Activated B cell treated with CpG ODN at 0.5 μM for 24 hours (primary cell): ENCODE measurements at regions not wholly inside any gene's neighbourhood (a gene's known extent, or its start where the extent isn't known, plus 50 kb on each side); places are given as distances from the start of the nearest gene placed in this dataset.

Experiments used
- ATAC-seq: fragments of 200-7000 bp; cut with Tn5 transposase; one replicate; pipeline ENCODE4 v1.10.0; 2021; ENCODE audit warnings: low read depth, mild to moderate bottlenecking, moderate library complexity
- CTCF ChIA-PET: fragments of 350-600 bp; sonication (Branson Sonifier 250); formaldehyde crosslinking; loops from one replicate; lab custom pipeline; 2021; ENCODE audit warnings: antibody characterized with exemption; lab: Charles Lee
- POLR2A ChIA-PET: fragments of 350-600 bp; sonication (Branson Sonifier 250); formaldehyde crosslinking; loops from one replicate; lab custom pipeline; 2021; ENCODE audit warnings: antibody characterized with exemption; lab: Charles Lee
- DNase-seq: peaks from one replicate; pipeline ENCODE4 v3.0.0; 2022
- H3K27ac Mint-ChIP-seq: one replicate; pipeline ENCODE4 v1.8.0; 2020; ENCODE audit warnings: mixed read lengths
- H3K27me3 Mint-ChIP-seq: one replicate; pipeline ENCODE4 v1.8.0; 2021; ENCODE audit warnings: mixed read lengths
- H3K36me3 Mint-ChIP-seq: one replicate; pipeline ENCODE4 v1.8.0; 2021; ENCODE audit warnings: low read depth, mixed read lengths
- H3K4me1 Mint-ChIP-seq: one replicate; pipeline ENCODE4 v1.8.0; 2021; ENCODE audit warnings: mixed read lengths
- H3K4me3 Mint-ChIP-seq: one replicate; pipeline ENCODE4 v1.8.0; 2020; ENCODE audit warnings: mild to moderate bottlenecking, mixed read lengths
- H3K9me3 Mint-ChIP-seq: one replicate; pipeline ENCODE4 v1.8.0; 2020; ENCODE audit warnings: mixed read lengths
- intact Hi-C: fragments of 100-400 bp; cut with micrococcal nuclease; formaldehyde crosslinking; loops from one replicate; pipeline ENCODE4 v1.15.1; 2024
- TF ChIP-seq, protein P1 (sequence below): fragments of 200-600 bp; IDR thresholded peaks from one replicate; pipeline ENCODE4 v1.8.0; 2022; ENCODE audit warnings: antibody characterized with exemption, mild to moderate bottlenecking

DNA sequence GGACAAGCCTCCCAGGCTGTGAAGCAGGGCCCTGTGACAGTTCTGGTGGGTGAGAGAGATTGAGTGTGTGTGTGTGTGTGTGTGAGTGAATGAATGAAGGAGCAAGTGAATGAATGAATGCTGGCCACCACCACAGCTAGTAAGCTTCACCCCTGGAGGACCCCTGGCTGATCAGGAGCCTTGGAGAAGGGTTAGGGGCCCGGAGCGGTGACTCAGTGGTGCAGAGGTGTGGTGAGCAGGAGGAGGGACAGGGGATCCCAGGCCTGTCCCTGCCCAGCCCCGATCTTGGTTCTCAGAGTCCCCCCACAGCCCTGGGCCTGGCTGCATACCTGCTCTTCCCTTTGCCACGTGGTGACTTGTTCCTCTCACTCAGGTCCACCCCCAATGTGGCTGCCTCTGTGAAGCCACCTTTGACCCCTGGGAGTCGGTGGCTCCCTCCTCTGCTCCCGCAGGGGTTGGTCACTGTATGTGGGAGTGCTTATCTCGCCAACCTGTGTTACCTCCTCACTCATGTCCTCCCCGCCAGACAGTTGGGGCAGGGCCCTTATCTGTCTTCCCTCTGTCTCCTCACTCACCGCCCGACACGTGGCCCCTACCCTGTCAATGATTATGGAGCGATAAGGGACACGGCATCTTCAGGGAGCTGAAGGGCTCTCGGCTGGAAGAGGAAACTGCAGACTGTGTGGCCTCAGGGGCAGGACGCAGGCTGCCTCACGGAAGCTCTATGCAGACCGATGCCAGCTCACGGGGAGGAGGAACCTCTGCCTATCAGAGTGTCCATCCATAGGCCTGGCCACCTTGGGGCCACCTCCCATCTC lies 99.9 kb upstream of the PITX1 start:
- Mint-ChIP-seq H3K9me3 (no peaks in the 10 kb centered on the region), H3K4me1 (no peaks in the 10 kb centered on the region), H3K27me3 (peaks cover 14% of the 10 kb centered on the region), H3K36me3 (no peaks in the 10 kb centered on the region), H3K4me3 (no peak overlapping the region), H3K27ac (no peak overlapping the region)
- ATAC-seq (no peak), DNase-seq (no peak)
- CTCF ChIA-PET: no interaction called here
- intact Hi-C loops: no loop called here
- TF ChIP-seq, protein P1, sequence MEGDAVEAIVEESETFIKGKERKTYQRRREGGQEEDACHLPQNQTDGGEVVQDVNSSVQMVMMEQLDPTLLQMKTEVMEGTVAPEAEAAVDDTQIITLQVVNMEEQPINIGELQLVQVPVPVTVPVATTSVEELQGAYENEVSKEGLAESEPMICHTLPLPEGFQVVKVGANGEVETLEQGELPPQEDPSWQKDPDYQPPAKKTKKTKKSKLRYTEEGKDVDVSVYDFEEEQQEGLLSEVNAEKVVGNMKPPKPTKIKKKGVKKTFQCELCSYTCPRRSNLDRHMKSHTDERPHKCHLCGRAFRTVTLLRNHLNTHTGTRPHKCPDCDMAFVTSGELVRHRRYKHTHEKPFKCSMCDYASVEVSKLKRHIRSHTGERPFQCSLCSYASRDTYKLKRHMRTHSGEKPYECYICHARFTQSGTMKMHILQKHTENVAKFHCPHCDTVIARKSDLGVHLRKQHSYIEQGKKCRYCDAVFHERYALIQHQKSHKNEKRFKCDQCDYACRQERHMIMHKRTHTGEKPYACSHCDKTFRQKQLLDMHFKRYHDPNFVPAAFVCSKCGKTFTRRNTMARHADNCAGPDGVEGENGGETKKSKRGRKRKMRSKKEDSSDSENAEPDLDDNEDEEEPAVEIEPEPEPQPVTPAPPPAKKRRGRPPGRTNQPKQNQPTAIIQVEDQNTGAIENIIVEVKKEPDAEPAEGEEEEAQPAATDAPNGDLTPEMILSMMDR: no peak
- POLR2A ChIA-PET: no interaction called here

- no peak overlapping the region for H3K4me3 Mint-ChIP-seq
- ATAC-seq (no peak), DNase-seq (no peak)
- H3K9me3 Mint-ChIP-seq: no peaks in the 10 kb centered on the region
- POLR2A ChIA-PET: no interaction called here
- intact Hi-C loops: no loop called here
- TF ChIP-seq, protein P1: no peak
- CTCF ChIA-PET: no interaction called here
- no peaks in the 10 kb centered on the region for H3K36me3 Mint-ChIP-seq
- no peaks in the 10 kb centered on the region for H3K4me1 Mint-ChIP-seq
- H3K27ac Mint-ChIP-seq: no peak overlapping the region
- H3K27me3 Mint-ChIP-seq: peaks cover 13% of the 10 kb centered on the region
Measured at GRCh38 chr5:135133181-135133580, 99.2 kb upstream of the PITX1 start.

DNA sequence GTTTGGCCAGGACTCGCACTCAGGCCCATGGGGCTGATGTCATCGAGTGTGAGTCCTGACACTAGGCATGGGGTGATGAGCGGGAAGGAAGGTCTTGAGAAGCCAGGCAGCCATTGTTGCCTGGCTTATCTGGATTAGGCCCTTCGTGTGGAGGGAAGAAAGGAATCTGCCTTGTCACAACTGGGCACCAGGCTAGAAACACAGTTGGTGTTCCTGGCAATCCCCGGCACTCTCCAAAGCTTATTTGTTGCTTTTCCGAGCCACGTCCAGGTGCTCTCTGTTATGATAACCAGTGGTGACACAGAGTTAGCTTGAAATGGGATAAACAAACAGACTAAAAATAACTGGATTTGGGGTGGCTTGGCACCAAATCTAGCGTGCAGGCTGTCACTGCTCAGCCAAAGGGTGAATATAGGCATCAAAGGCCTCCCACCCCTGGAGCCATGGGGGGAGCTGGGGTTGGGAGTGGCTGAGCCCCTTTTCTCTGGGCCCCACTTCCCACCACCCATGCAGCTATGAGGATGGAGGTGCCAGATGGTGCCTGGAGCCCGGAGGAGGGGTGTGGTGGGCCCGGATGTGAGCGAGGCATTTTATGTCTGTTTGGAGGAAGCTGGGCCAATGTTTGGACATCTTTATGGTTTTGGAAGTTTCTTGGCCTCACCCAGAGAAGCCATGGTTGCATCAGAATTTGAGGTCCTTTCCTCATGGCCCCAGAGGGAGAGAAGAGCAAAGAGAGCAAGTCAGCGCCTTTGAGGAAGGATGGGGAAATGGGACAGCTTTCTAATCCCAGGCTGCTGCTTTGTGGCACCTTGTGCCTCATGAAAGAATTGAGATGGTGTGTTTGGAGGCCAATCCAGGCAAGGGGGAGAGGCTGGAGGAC lies 98.0 kb upstream of the PITX1 start:
- intact Hi-C loops: no loop called here
- CTCF ChIA-PET: no interaction called here
- TF ChIP-seq, protein P1: no peak
- POLR2A ChIA-PET: no interaction called here
- ATAC-seq (no peak), DNase-seq (no peak)
- H3K27me3 Mint-ChIP-seq: peaks cover 12% of the 10 kb centered on the region
- no peaks in the 10 kb centered on the region for H3K36me3 Mint-ChIP-seq
- H3K4me1 Mint-ChIP-seq: no peaks in the 10 kb centered on the region
- H3K4me3 Mint-ChIP-seq: no peak overlapping the region
- H3K9me3 Mint-ChIP-seq: no peaks in the 10 kb centered on the region
- H3K27ac Mint-ChIP-seq: no peak overlapping the region

DNA sequence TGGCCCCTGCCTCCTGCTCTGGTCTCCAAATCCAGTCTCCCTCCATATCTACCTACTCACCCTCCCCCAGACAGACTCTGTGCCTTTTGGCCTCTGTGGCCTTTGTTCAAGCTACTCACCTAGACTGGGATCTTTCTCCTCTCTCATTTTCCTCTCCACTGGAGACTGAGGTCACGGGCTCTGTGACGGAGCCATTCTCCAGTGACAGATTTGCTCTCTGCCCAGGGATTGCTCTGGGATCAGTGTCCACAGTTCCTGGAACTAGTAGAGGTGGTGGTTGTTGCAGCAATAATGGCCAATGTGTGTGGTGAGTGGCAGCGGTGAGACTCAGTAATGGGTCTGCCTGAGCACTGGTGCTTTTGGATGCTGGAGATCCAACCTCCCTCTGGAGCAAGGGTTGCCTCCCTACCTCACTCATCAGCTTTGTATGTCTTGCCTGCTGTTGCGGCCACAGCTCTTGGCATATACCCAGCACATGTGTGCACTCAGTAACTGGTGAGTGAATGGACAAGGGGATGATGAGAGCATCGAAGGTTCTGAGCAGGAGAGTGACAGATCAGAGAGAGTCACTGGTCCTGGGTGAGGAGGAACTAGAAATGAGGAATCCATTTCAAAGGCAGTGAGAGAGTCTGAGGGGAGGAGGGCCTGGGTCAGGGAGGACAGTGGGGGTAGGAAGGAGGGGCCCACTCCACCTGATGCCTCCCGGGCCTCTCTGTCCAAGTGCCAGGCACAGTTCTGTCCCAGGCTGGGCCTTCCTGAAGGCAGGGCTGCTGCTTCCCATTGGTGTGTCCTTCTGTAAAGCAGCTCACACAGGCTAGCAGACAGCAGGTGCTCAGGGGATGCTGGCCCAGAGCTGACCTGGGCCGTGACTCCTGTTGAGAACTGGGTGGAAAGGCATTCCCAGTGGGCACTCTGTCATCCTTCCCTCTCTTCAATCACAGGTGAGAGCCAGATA lies 96.5 kb upstream of the PITX1 start:
- H3K27me3 Mint-ChIP-seq: peaks cover 11% of the 10 kb centered on the region
- TF ChIP-seq, protein P1: no peak
- H3K36me3 Mint-ChIP-seq: no peaks in the 10 kb centered on the region
- no peak overlapping the region for H3K27ac Mint-ChIP-seq
- H3K9me3 Mint-ChIP-seq: no peaks in the 10 kb centered on the region
- no peak overlapping the region for H3K4me3 Mint-ChIP-seq
- CTCF ChIA-PET: no interaction called here
- intact Hi-C loops: no loop called here
- POLR2A ChIA-PET: interaction anchor here (1.1 kb wide), 1 partner anchor 9 kb away, joined by 4 read pairs; no protein-coding TSS in a partner anchor
- no peak for ATAC-seq
- no peak for DNase-seq
- H3K4me1 Mint-ChIP-seq: no peaks in the 10 kb centered on the region
